HuH-7 (cell line): ENCODE measurements at regions not wholly inside any gene's neighbourhood (a gene's known extent, or its start where the extent isn't known, plus 50 kb on each side); places are given as distances from the start of the nearest gene placed in this dataset.

Experiments
- DNase-seq: peaks from one replicate; pipeline ENCODE4 v3.0.0; 2011; ENCODE audit warnings: low spot score

- DNase-seq: no peak
Observed at GRCh38 chr4:187183826-187184225, 460.2 kb upstream of the FAT1 start.

GRCh38 chr4:187184508-187184907, 460.9 kb upstream of the FAT1 start:
- no peak for DNase-seq

- DNase-seq: no peak
Observed at GRCh38 chr4:187188118-187188517, 464.5 kb upstream of the FAT1 start.

DNA sequence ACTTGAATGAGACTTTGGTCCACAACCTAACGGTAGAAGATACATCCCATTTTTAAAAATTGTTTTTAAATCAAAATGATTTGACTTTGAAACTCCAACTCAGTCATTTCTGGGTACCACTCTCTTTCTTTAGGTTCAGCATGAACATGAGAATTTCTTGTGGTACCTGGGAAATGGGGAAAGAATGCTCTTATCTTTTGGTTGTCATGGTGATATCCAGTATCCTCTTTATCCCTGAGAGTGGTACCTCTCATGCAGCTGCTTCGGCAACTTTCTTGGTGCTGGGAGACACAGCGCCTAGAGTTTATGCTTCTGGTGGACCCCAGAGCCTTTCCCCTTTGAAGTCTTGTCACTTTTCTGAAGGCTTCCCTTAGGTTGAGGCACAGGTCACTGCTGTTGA, 465.1 kb upstream of the FAT1 start:
- DNase-seq: no peak

GRCh38 chr4:187190390-187190789, 466.7 kb upstream of the FAT1 start:
- DNase-seq: no peak

GRCh38 chr4:187191676-187192075, 468.0 kb upstream of the FAT1 start:
- no peak for DNase-seq

DNA sequence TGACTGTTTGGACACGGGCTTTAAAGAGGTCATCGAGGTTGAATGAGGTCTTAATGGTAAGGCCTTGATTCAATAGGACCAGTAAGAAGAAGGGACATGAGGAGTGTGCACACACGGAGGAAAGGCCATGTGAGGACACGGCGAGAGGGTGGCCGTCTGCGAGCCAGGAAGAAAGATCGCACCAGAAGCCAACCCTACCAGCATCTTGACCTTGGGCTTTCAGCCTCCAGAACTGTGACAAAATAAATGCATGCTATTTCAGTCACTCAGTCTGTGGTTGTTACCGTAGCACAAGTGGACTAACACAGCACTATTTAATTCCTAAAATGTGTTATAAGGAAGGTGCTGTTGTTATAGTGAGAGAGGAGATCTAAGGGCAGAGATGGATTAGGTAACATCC, 468.6 kb upstream of the FAT1 start:
- DNase-seq: no peak

- DNase-seq: no peak
Observed at GRCh38 chr4:187193141-187193540, 469.5 kb upstream of the FAT1 start.

DNA sequence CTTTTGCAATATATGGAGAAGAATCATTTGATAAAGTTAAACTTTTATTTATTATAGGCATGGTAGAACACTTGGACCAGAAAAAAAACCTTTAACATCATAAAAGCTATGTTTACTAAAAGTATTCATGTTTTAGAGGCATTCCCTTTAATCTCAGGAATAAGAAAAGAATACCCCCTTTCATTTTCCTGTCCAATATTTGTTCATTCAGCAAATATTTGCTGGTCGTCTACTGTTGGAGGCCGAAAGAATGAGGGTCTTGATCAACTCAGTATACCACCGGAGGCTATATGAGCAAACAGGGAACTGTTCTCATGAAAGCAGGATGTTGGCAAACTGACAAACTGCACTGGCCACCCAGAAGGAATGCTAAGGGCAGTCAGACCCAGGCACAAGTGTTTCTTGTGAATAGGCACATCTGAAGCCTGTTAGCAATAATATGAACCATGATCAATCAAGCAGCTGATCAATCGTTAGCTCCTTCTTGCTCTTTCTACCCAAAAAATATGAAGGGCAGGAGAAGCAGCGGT, 480.8 kb upstream of the FAT1 start:
- DNase-seq: no peak

DNA sequence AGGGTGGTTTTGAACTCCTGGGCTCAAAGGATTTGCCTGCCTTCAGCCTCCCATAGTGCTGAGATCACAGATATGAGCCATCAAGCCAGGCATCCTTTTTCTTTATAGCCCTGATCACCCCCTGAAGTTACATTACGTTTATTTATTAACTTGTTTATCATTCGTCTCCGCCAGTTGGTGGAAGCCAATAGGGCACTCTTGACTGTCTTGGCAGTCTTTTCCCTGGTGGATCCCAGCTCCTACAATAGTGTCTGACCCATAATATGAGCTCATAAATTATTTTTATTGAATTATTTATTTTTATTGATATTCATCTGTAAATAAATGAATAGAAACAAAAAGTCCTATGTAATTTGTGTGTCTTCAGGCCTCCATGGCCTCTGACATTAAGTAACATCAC, 484.3 kb upstream of the FAT1 start:
- DNase-seq: no peak

- no peak for DNase-seq
Observed at GRCh38 chr4:187208651-187209050, 485.0 kb upstream of the FAT1 start.

- no peak for DNase-seq
Observed at GRCh38 chr4:187209921-187210613, 486.4 kb upstream of the FAT1 start.

GRCh38 chr4:187212446-187213080, 488.9 kb upstream of the FAT1 start:
- DNase-seq: no peak

GRCh38 chr4:187215438-187215837, 491.8 kb upstream of the FAT1 start:
- no peak for DNase-seq

- no peak for DNase-seq
Observed at GRCh38 chr4:187218705-187219245, 495.1 kb upstream of the FAT1 start.

GRCh38 chr4:187224560-187224959, 500.9 kb upstream of the FAT1 start:
- no peak for DNase-seq

DNA sequence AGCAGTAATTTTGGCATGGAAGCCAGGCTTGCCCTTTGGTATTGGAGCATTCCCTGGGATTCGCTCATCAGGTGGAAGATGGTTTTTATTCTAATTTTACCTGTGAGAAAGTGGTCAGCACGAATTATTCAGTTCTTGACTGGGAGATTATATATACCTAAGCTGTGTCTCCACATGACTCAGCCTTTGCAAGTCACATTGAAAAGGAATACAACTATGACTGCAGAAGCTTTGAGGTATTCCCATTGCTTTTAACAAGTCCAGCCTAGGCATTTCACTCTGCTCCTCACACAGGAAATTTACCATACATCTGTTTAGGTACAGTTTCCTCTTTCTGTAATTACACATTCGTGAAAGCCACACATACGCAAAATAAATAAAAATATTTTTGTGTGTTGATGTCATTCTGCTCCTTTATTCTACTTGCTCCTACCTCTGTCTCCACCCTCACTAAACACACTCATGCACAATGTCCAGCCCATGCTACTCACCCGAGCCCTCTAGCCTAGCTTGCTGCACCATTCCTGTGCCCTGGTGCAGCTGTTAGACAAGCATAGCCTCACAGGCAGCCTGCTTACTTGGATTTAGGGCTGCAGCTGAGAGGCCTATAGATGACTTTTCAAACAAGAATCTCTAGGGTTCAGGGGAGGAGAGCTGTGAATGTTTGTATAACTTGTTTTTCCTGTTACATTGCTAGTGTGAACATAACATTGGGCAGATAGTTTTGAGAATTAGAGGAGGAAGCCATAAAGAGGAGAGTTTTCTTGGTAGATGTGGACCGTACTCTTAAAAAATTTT, 504.4 kb upstream of the FAT1 start:
- DNase-seq: no peak

GRCh38 chr4:187232196-187232595, 508.5 kb upstream of the FAT1 start:
- DNase-seq: no peak

- no peak for DNase-seq
Observed at GRCh38 chr4:187232796-187233195, 509.1 kb upstream of the FAT1 start.

DNA sequence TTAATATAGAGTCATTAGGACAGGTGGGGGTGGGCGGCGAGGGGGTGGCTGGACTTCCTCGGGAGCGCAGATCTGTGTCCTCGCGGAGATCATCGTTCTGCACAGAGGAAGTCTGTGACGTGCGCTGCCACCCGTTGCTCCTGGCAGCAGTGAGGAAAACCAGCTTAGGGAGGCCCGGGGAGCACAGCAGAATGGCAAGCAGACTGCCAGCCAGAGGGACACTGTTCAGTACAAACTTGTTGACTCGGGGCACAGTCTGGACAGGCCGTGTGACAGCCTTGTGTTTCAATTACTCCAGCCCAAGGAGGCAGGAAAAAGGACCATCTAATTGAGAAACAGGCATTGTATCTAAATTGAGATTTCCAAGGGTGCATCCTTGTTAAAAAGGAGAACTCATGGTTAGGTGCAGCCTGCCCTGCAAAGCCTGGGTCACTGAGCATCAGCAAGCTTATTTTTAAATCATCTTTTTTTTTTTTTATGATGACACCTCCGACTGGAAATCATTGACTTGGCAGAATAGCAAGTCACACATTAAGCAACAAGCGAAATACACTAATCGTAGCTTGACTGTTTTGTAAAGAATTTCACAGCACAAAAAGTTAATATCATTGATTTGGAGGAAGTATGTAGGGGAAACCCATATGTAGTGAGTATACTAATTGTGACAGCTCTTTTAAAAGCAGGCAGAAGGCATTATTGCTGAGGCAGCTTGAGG, 512.0 kb upstream of the FAT1 start:
- DNase-seq: no peak

DNA sequence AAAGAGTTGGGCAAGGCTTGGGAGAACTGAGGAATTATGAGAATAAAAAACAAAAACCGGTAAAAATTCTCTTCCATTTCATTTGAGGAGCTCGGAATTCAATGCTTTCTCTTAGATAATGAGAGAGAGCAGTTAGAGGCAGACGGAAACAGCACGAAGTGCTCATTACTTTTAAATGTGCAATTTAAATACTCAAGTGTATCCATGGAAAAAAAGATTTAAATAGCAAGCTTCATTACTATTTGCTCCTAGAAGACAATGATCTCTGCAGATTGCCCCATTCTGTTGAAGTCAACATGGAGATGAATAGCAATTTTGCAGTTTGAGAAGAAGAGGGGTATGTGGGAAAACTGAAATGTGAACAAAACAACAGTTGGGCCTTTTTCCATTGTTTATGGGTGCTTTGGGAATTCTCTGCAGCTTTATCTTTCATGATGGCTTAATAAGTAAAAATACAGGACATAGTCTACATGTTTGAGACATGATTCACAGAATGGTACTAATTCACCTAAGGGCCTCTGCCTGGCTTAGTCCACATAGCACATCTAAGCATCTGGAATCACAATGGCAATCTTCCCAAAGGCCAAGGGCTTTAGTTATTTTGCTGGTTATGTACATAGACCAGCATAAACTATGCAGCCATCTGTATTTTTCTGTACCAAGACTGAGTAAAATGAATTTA, 512.7 kb upstream of the FAT1 start:
- no peak for DNase-seq
